ENCODE measurements at regions not wholly inside any gene's neighbourhood (a gene's known extent, or its start where the extent isn't known, plus 50 kb on each side); places are given as distances from the start of the nearest gene placed in this dataset.

GRCh38 chr13:106898231-106898630, 330.3 kb upstream of the ARGLU1 start:
- Histone ChIP-seq H3K36me3 (ENCODE audit: control insufficient read depth, insufficient read depth, low read length) (no peaks in the 10 kb centered on the region), H3K4me3 (ENCODE audit: low read depth, low read length) (no peak overlapping the region), H3K27me3 (ENCODE audit: control insufficient read depth, insufficient read depth, low read length) (no peaks in the 10 kb centered on the region)
- FAIRE-seq (no peak), DNase-seq (ENCODE audit: low read depth) (no peak)
- no peak for TF ChIP-seq CTCF (IDR thresholded peaks at IDR 0.05; ENCODE audit: insufficient read depth, low read length, severe bottlenecking)

GRCh38 chr13:106888148-106888547, 320.2 kb upstream of the ARGLU1 start:
- H3K4me3 ChIP-seq (ENCODE audit: low read depth, low read length) = no peak overlapping the region
- no peaks in the 10 kb centered on the region for H3K36me3 ChIP-seq (ENCODE audit: control insufficient read depth, insufficient read depth, low read length)
- FAIRE-seq (no peak), DNase-seq (ENCODE audit: low read depth) (no peak)
- no peak for TF ChIP-seq CTCF (IDR thresholded peaks at IDR 0.05; ENCODE audit: insufficient read depth, low read length, severe bottlenecking)
- no peaks in the 10 kb centered on the region for H3K27me3 ChIP-seq (ENCODE audit: control insufficient read depth, insufficient read depth, low read length)

DNA sequence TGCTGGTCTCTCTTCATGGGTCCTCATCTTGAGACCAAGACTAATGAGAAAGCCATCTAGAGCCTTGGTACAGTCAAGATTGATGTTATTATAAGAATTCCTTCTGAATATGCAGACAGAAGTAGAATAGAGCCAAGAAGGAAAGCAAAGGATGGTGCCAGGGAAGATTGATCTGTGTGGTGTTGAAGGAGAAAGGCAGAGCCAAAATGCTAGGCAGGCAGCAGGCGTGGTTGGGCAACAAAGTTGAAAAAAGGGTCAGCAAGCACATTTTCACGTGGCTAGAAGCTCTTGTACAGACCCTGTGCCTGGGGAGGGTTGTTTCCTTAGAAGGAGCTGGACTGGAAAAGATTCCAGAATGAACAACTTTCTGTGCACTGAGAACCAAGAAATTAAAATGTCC, 319.7 kb upstream of the ARGLU1 start:
- FAIRE-seq (no peak), DNase-seq (ENCODE audit: low read depth) (no peak)
- no peak for TF ChIP-seq CTCF (IDR thresholded peaks at IDR 0.05; ENCODE audit: insufficient read depth, low read length, severe bottlenecking)
- Histone ChIP-seq H3K27me3 (ENCODE audit: control insufficient read depth, insufficient read depth, low read length) (no peaks in the 10 kb centered on the region), H3K4me3 (ENCODE audit: low read depth, low read length) (no peak overlapping the region), H3K36me3 (ENCODE audit: control insufficient read depth, insufficient read depth, low read length) (no peaks in the 10 kb centered on the region)

- H3K4me3 ChIP-seq (ENCODE audit: low read depth, low read length) = no peak overlapping the region
- no peaks in the 10 kb centered on the region for H3K36me3 ChIP-seq (ENCODE audit: control insufficient read depth, insufficient read depth, low read length)
- TF ChIP-seq CTCF (IDR thresholded peaks at IDR 0.05; ENCODE audit: insufficient read depth, low read length, severe bottlenecking) = no peak
- DNase-seq (ENCODE audit: low read depth) (no peak), FAIRE-seq (no peak)
- no peaks in the 10 kb centered on the region for H3K27me3 ChIP-seq (ENCODE audit: control insufficient read depth, insufficient read depth, low read length)
Measured at GRCh38 chr13:106883976-106884375, 316.0 kb upstream of the ARGLU1 start.

DNA sequence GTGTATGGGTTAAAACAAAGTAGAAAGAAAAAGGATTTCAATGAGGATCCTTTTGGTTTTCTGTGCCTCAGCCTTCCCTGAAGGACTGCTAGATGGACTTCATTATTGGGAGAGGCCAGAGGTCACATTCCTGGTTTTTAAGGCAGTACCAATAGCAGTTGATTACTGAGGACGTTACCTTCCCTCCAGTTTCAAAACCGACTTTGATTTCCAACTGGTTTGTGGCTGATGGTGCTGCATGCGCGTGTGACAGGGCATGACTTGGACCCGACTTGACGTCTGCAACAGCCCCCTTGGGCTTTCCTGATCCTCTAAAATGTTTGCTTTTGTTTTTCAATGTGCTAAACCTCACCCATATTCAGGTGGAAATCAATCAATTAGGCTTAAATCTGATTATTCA, 314.3 kb upstream of the ARGLU1 start:
- H3K36me3 ChIP-seq (ENCODE audit: control insufficient read depth, insufficient read depth, low read length) = no peaks in the 10 kb centered on the region
- H3K27me3 ChIP-seq (ENCODE audit: control insufficient read depth, insufficient read depth, low read length) = no peaks in the 10 kb centered on the region
- no peak for TF ChIP-seq CTCF (IDR thresholded peaks at IDR 0.05; ENCODE audit: insufficient read depth, low read length, severe bottlenecking)
- FAIRE-seq (no peak), DNase-seq (ENCODE audit: low read depth) (no peak)
- H3K4me3 ChIP-seq (ENCODE audit: low read depth, low read length) = no peak overlapping the region

DNA sequence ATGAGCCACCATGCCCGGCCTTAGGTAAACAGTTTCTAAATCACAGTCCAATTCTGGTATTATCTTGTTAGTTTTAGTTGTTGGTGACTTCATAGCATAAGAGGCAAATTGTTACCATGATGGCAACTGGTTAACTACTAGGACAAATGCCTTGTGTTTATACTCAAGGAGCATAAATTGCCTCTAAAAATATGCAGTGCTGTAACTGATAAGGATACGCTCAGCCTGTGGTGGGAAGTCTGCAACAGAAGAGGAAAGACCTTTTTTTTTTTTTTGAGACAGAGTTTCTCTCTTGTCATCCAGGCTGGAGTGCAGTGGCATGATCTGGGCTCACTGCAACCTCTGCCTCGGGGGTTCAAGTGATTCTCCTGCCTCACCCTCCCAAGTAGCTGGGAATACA, 311.9 kb upstream of the ARGLU1 start:
- FAIRE-seq (no peak), DNase-seq (ENCODE audit: low read depth) (no peak)
- Histone ChIP-seq H3K27me3 (ENCODE audit: control insufficient read depth, insufficient read depth, low read length) (no peaks in the 10 kb centered on the region), H3K36me3 (ENCODE audit: control insufficient read depth, insufficient read depth, low read length) (no peaks in the 10 kb centered on the region), H3K4me3 (ENCODE audit: low read depth, low read length) (no peak overlapping the region)
- TF ChIP-seq CTCF (IDR thresholded peaks at IDR 0.05; ENCODE audit: insufficient read depth, low read length, severe bottlenecking) = no peak

Measured in bronchial epithelial cell (primary cell).